ENCODE measurements at regions not wholly inside any gene's neighbourhood (a gene's known extent, or its start where the extent isn't known, plus 50 kb on each side); places are given as distances from the start of the nearest gene placed in this dataset.
A peak's percentile ranks its signal among the peaks of the same experiment; 100 is the strongest.
"Not testable (repeated sequence)": the region's sequence is repeated elsewhere in the genome, so short reads cannot be mapped to it uniquely, and the experiment has no call there.

GRCh38 chr7:19919261-19920095, 146.1 kb upstream of the TMEM196 start:
- TF ChIP-seq, protein P1, sequence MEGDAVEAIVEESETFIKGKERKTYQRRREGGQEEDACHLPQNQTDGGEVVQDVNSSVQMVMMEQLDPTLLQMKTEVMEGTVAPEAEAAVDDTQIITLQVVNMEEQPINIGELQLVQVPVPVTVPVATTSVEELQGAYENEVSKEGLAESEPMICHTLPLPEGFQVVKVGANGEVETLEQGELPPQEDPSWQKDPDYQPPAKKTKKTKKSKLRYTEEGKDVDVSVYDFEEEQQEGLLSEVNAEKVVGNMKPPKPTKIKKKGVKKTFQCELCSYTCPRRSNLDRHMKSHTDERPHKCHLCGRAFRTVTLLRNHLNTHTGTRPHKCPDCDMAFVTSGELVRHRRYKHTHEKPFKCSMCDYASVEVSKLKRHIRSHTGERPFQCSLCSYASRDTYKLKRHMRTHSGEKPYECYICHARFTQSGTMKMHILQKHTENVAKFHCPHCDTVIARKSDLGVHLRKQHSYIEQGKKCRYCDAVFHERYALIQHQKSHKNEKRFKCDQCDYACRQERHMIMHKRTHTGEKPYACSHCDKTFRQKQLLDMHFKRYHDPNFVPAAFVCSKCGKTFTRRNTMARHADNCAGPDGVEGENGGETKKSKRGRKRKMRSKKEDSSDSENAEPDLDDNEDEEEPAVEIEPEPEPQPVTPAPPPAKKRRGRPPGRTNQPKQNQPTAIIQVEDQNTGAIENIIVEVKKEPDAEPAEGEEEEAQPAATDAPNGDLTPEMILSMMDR (IDR thresholded peaks at IDR 0.05; ENCODE audit: insufficient read depth, low read depth, low read length), result no peak
- DNase-seq (ENCODE audit: low read depth), result no peak

GRCh38 chr7:19916046-19916445, 142.6 kb upstream of the TMEM196 start:
- TF ChIP-seq, protein P1 (IDR thresholded peaks at IDR 0.05; ENCODE audit: insufficient read depth, low read depth, low read length), result no peak
- no peak overlapping the region for H3K4me3 ChIP-seq (ENCODE audit: low read depth, low read length)
- no peak for DNase-seq (ENCODE audit: low read depth)

More at GRCh38 chr7:19919261-19920095, 146.1 kb upstream of the TMEM196 start:
- no peak overlapping the region for H3K4me3 ChIP-seq (ENCODE audit: low read depth, low read length)

DNA sequence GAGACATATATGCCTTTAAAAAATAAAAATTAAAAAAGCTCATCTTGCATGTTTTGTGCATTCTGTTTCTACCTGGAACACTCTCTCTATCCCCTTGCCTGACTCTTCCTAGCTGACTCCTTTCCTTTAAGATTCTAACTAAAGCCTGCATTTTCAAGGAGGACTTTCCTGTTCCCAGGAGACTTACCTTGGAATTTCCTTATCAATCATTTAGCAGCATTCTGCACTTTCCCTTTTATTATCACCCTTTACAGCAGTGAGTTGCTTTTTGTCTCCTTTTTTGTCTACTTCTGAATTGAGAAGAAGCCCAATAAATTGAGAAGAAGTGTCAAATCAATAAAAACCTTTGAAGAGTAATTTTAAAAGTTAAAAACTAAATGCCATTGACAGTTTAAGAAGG, 142.2 kb upstream of the TMEM196 start:
- no peak overlapping the region for H3K4me3 ChIP-seq (ENCODE audit: low read depth, low read length)
- no peak for DNase-seq (ENCODE audit: low read depth)
- TF ChIP-seq, protein P1 (IDR thresholded peaks at IDR 0.05; ENCODE audit: insufficient read depth, low read depth, low read length), result no peak

- no peak overlapping the region for H3K4me3 ChIP-seq (ENCODE audit: low read depth, low read length)
- TF ChIP-seq, protein P1 (IDR thresholded peaks at IDR 0.05; ENCODE audit: insufficient read depth, low read depth, low read length), result no peak
- no peak for DNase-seq (ENCODE audit: low read depth)
Observed at GRCh38 chr7:19914866-19915265, 141.4 kb upstream of the TMEM196 start.

DNA sequence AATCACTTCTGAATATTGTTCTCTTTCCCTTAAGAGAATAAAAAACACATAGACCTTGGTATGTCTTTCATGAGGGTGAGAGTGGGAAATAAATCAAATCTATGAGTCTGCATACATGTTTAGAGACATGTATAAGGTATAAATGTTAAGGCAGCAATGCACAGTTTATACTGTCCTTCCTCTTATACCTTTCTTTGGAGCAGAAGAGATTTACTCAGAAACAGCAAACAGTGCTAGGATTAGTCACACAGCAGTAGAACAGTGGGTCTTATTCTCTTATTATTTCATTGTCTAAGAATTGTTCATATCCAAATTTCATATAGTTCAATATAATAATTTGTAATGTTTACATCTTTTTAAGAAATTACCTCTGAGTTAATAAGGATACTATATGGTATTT, 126.7 kb upstream of the TMEM196 start:
- DNase-seq (ENCODE audit: low read depth), result no peak
- TF ChIP-seq, protein P1 (IDR thresholded peaks at IDR 0.05; ENCODE audit: insufficient read depth, low read depth, low read length), result no peak
- no peak overlapping the region for H3K4me3 ChIP-seq (ENCODE audit: low read depth, low read length)

GRCh38 chr7:19899529-19899928, 126.1 kb upstream of the TMEM196 start:
- no peak overlapping the region for H3K4me3 ChIP-seq (ENCODE audit: low read depth, low read length)
- TF ChIP-seq, protein P1 (IDR thresholded peaks at IDR 0.05; ENCODE audit: insufficient read depth, low read depth, low read length), result no peak
- DNase-seq (ENCODE audit: low read depth), result peak; percentile 46

DNA sequence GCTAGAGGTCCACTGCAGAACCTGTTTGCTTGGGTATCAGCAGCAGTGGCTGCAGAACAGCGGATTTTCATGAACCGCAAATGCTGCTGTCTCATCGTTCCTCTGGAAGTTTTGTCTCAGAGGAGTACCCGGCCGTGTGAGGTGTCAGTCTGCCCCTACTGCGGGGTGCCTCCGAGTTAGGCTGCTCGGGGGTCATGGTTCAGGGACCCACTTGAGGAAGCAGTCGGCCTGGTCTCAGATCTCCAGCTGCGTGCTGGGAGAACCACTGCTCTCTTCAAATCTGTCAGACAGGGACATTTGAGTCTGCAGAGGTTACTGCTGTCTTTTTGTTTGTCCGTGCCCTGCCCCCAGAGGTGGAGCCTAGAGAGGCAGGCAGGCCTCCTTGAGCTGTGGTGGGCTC, 109.5 kb upstream of the TMEM196 start:
- H3K4me3 ChIP-seq (ENCODE audit: low read depth, low read length); DNase-seq (ENCODE audit: low read depth): not testable (repeated sequence)

All from fibroblast of villous mesenchyme (primary cell).